Left lung (tissue), 4 donors: ENCODE measurements at regions not wholly inside any gene's neighbourhood (a gene's known extent, or its start where the extent isn't known, plus 50 kb on each side); places are given as distances from the start of the nearest gene placed in this dataset.

ENCODE experiments used
- ATAC-seq: fragments of 200-7000 bp; cut with Tn5 transposase; one replicate; pipeline ENCODE4 v1.9.1; 2020; ENCODE audit warnings: moderate library complexity
- DNase-seq, 4 donors: peaks; one replicate each; pipeline ENCODE4 v3.0.0-alpha.2; 2013 to 2020
- H3K27ac ChIP-seq, 2 donors: fragments of 200-600 bp; sonication (generic) in 1 of 2; one replicate each; pipeline versions ENCODE4 v1.5.0 to v1.8.0; 2020 to 2021
- H3K27me3 ChIP-seq, 2 donors: fragments of 200-600 bp; sonication (generic) in 1 of 2; one replicate each; pipeline versions ENCODE4 v1.5.0 to v1.8.0; 2020 to 2021
- H3K36me3 ChIP-seq, 2 donors: fragments of 200-600 bp; sonication (generic) in 1 of 2; one replicate each; pipeline versions ENCODE4 v1.5.0 to v1.8.0; 2020 to 2021
- H3K4me1 ChIP-seq, 2 donors: fragments of 200-600 bp; one replicate each; pipeline ENCODE4 v1.8.0; 2021
- H3K4me3 ChIP-seq, 2 donors: fragments of 200-600 bp; sonication (generic) in 1 of 2; one replicate each; pipeline versions ENCODE4 v1.5.0 to v1.8.0; 2020 to 2021; ENCODE audit warnings: mild to moderate bottlenecking in 1 of 2
- H3K9me3 ChIP-seq, 2 donors: fragments of 200-600 bp; sonication (generic) in 1 of 2; one replicate each; pipeline versions ENCODE4 v1.5.0 to v1.8.0; 2020 to 2021
- intact Hi-C, 2 donors: fragments of 100-400 bp; cut with DNase I; formaldehyde crosslinking; loops; one replicate each; pipeline versions ENCODE4 v1.11.2 to v1.14.2; 2022
- TF ChIP-seq, protein P1 (sequence below), 2 donors: fragments of 200-600 bp; sonication (generic) in 1 of 2; IDR thresholded peaks; one replicate each; pipeline versions ENCODE4 v1.5.0 to v1.8.0; 2021; ENCODE audit warnings: antibody characterized with exemption in 2 of 2
- donor health status: DM: no; HTN: yes; CAD: no.
- donor health status: DM: no; HTN: no; CAD: no.

DNA sequence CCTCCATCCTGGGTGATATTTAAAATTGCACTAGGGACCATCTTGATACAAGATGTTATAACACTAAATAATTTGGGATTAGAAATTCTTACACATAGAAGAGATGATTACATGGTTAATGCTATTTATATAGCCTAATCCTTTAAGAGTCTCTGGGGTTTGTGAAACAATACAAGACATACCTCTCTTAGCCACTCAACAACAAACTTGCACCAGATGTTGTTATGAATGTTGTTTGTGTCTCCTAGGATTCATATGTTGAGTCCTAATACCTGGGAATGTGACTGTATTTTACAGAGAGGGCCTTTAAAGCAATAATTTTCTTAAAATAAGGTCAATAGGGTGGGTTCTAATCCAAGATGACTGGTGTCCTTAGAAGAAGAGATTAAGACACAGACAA, 678.3 kb downstream of the NYAP2 start:
- TF ChIP-seq, protein P1, sequence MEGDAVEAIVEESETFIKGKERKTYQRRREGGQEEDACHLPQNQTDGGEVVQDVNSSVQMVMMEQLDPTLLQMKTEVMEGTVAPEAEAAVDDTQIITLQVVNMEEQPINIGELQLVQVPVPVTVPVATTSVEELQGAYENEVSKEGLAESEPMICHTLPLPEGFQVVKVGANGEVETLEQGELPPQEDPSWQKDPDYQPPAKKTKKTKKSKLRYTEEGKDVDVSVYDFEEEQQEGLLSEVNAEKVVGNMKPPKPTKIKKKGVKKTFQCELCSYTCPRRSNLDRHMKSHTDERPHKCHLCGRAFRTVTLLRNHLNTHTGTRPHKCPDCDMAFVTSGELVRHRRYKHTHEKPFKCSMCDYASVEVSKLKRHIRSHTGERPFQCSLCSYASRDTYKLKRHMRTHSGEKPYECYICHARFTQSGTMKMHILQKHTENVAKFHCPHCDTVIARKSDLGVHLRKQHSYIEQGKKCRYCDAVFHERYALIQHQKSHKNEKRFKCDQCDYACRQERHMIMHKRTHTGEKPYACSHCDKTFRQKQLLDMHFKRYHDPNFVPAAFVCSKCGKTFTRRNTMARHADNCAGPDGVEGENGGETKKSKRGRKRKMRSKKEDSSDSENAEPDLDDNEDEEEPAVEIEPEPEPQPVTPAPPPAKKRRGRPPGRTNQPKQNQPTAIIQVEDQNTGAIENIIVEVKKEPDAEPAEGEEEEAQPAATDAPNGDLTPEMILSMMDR (IDR thresholded peaks at IDR 0.05): no peak
- Histone ChIP-seq H3K36me3 (no peaks in the 10 kb centered on the region), H3K9me3 (no peaks in the 10 kb centered on the region), H3K4me1 (peaks cover 0 to 8% of the 10 kb centered on the region in 2 donors), H3K4me3 (no peak overlapping the region), H3K27ac (no peak overlapping the region), H3K27me3 (no peaks in the 10 kb centered on the region)
- no peak for ATAC-seq
- intact Hi-C loops: no loop called here
- DNase-seq: no peak

DNA sequence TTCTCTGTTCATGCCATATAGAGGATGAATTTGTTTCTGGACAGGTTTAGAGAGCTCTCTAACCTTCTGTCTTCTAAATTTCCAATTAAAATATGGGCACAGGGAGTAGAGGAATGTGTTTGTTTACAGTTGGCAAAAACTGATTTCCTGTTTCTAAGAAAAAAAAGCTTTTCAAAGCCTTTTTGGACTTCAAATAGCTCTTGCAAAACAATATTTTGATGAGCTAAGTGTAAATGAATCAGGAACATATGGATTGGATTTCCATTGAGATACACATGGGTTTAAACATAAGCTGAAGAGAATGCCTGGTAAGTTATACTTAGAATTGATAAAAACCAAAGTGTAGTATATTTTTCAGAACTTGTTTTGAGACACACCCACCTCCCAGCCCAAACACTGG, 677.5 kb downstream of the NYAP2 start:
- Histone ChIP-seq H3K9me3 (no peaks in the 10 kb centered on the region), H3K36me3 (no peaks in the 10 kb centered on the region), H3K27me3 (no peaks in the 10 kb centered on the region), H3K27ac (no peak overlapping the region), H3K4me1 (peaks cover 0 to 8% of the 10 kb centered on the region in 2 donors), H3K4me3 (no peak overlapping the region)
- intact Hi-C loops: no loop called here
- DNase-seq (peak in 2 of 4 donors; percentile 77 to 78), ATAC-seq (no peak)
- TF ChIP-seq, protein P1 (IDR thresholded peaks at IDR 0.05): no peak

DNA sequence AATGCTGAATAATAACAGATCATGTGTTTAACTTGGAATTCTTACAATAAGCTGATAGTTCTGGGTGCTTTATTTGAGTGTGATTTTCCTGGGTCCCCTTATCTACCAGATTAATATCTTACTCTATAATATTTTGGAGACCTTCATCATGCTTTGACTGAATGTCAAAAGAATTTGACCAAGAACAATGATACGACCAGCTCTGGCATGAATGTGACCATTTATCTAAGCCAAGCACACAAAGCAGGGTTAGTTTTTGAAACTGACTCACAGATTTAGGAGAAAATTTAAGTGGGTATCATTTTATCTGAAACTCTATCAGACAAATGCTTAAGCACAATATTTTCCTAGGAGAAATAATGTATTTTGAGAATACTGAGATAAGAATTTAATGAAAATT, 677.0 kb downstream of the NYAP2 start:
- Histone ChIP-seq H3K4me3 (no peak overlapping the region), H3K27me3 (no peaks in the 10 kb centered on the region), H3K36me3 (no peaks in the 10 kb centered on the region), H3K27ac (no peak overlapping the region), H3K4me1 (peaks cover 0 to 8% of the 10 kb centered on the region in 2 donors), H3K9me3 (no peaks in the 10 kb centered on the region)
- intact Hi-C loops: no loop called here
- TF ChIP-seq, protein P1 (IDR thresholded peaks at IDR 0.05): no peak
- ATAC-seq (no peak), DNase-seq (no peak)

DNA sequence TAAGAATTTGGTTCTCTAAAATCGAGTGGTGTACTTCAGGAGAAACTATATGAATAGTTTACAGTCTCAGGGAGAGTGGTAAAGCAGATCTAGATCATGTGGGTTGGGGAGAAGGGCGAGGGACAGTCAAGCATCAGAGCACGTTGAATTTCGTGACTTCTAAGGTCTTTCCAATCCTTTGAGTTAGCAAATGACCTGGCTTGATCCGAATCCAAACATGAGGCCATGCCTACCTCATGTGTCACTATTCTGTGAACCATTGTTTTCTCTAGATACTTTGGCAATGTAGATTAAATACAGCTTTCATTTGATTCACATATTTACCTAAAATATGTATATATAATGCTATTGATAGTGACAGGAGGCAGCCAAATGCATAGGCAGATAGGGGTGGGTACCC, 674.9 kb downstream of the NYAP2 start:
- no peak for DNase-seq
- ATAC-seq: no peak
- Histone ChIP-seq H3K36me3 (no peaks in the 10 kb centered on the region), H3K27me3 (no peaks in the 10 kb centered on the region), H3K4me3 (no peak overlapping the region), H3K27ac (no peak overlapping the region), H3K4me1 (peaks cover 0 to 8% of the 10 kb centered on the region in 2 donors), H3K9me3 (no peaks in the 10 kb centered on the region)
- intact Hi-C loops: no loop called here
- TF ChIP-seq, protein P1 (IDR thresholded peaks at IDR 0.05): no peak

DNA sequence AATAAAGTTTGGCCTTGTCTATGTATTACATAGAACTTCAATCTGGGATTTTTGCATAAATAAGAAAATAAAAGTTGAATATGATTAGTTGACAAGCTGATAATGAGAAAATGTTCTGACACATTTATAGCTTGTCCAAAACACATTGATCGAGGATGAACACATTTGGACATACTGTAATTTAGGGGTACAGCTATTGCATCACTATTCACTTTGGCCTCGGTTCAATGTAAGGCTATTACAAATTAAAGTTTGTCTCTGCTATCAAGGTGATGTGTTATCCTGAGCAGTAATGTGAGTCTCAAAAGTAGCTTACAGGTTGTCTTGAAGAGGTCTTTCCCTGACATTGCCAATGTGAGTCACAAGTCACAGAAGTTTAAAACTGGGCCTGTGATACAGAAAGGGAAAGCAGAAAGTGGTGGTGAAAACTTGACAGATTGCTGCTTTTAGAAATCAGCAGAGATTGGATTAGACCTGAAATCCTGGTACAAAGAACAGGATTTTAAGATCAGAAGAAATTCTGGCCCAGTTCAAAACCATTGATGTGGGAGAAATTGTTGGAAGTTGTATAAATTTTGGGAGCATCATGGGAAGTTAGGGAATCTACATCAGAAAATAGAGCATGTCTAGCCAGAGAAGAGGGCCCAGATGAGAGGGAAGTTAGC, 674.1 kb downstream of the NYAP2 start:
- H3K36me3 ChIP-seq: no peaks in the 10 kb centered on the region
- H3K9me3 ChIP-seq: no peaks in the 10 kb centered on the region
- TF ChIP-seq, protein P1 (IDR thresholded peaks at IDR 0.05): no peak
- H3K27me3 ChIP-seq: no peaks in the 10 kb centered on the region
- H3K4me3 ChIP-seq: no peak overlapping the region
- intact Hi-C loops: no loop called here
- ATAC-seq: no peak
- no peak for DNase-seq
- peaks cover 0 to 8% of the 10 kb centered on the region in 2 donors for H3K4me1 ChIP-seq
- no peak overlapping the region for H3K27ac ChIP-seq
